GM12892 (cell line): ENCODE measurements at regions not wholly inside any gene's neighbourhood (a gene's known extent, or its start where the extent isn't known, plus 50 kb on each side); places are given as distances from the start of the nearest gene placed in this dataset.

Source experiments
- POLR2A ChIP-seq: IDR thresholded peaks from 2 replicates; pipeline ENCODE4 v1.6.1; 2011; ENCODE audit warnings: low read depth, low read length, control low read depth
- POLR2AphosphoS5 ChIP-seq: IDR thresholded peaks from 2 replicates; pipeline ENCODE4 v1.6.1; 2011; ENCODE audit warnings: low read depth, low read length, control low read depth
- TAF1 ChIP-seq: IDR thresholded peaks from 2 replicates; pipeline ENCODE4 v1.6.1; 2011; ENCODE audit warnings: low read depth, mild to moderate bottlenecking, control low read depth, low read length, borderline replicate concordance

DNA sequence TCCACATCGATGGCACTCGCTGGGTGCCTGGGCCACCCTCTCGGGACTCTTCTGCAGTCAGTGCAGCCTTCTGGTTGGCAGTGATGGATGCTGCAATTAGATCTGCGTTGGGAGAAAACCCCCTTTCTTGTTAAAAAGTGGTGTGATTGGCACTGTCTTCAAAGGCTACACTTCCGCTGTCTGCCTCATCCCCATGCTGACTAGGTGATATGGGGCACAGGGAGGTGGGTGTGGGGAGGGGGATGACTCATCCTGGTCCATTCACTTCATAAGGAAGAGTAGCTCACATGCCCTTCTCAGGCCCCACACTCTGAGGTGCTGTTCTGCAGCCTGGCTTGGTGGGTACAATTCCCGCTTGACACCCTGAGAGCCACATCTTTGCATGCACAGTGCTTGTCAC lies 77.4 kb downstream of the THNSL2 start:
- TF ChIP-seq POLR2A, result no peak
- TF ChIP-seq POLR2AphosphoS5, result no peak
- no peak for TF ChIP-seq TAF1
